IMR-90 (cell line): ENCODE measurements at regions not wholly inside any gene's neighbourhood (a gene's known extent, or its start where the extent isn't known, plus 50 kb on each side); places are given as distances from the start of the nearest gene placed in this dataset.

Experiments
- RAD21 ChIP-seq: IDR thresholded peaks from 2 replicates; pipeline ENCODE4 v1.6.1; 2012; ENCODE audit warnings: low read length, improper control_type of control experiment
- SMC3 ChIP-seq: fragments of 150-350 bp; IDR thresholded peaks from 2 replicates; pipeline ENCODE4 v1.6.1; 2016; ENCODE audit warnings: low read depth, mild to moderate bottlenecking, antibody characterized with exemption, low read length, moderate library complexity
- TF ChIP-seq, protein P1 (sequence below): conservative IDR thresholded peaks from 2 replicates; pipeline ENCODE4 v1.5.1; 2012; ENCODE audit warnings: mild to moderate bottlenecking, low read depth, low read length, improper control_type of control experiment

DNA sequence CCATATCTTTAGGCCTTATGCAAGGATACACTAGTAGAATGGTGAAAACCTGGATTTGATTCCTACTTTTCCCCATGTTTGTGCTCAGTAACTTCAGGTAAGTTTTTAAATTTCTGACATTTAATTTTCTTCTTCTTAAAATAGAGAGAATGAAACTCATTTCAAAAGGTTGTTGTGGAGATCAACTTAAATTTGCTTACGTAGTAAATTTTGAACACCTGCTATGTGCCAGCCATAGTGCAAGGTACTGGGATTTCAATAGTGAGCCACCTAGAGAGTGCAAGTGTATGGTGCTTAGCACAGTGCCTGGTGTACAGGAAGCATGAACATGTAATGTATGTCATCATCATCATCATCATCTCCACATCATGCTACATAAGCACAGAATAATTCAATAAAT lies 73.6 kb upstream of the SMIM36 start:
- TF ChIP-seq, protein P1, sequence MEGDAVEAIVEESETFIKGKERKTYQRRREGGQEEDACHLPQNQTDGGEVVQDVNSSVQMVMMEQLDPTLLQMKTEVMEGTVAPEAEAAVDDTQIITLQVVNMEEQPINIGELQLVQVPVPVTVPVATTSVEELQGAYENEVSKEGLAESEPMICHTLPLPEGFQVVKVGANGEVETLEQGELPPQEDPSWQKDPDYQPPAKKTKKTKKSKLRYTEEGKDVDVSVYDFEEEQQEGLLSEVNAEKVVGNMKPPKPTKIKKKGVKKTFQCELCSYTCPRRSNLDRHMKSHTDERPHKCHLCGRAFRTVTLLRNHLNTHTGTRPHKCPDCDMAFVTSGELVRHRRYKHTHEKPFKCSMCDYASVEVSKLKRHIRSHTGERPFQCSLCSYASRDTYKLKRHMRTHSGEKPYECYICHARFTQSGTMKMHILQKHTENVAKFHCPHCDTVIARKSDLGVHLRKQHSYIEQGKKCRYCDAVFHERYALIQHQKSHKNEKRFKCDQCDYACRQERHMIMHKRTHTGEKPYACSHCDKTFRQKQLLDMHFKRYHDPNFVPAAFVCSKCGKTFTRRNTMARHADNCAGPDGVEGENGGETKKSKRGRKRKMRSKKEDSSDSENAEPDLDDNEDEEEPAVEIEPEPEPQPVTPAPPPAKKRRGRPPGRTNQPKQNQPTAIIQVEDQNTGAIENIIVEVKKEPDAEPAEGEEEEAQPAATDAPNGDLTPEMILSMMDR, result no peak
- no peak for TF ChIP-seq RAD21
- TF ChIP-seq SMC3, result no peak
